ENCODE measurements at regions not wholly inside any gene's neighbourhood (a gene's known extent, or its start where the extent isn't known, plus 50 kb on each side); places are given as distances from the start of the nearest gene placed in this dataset.

DNA sequence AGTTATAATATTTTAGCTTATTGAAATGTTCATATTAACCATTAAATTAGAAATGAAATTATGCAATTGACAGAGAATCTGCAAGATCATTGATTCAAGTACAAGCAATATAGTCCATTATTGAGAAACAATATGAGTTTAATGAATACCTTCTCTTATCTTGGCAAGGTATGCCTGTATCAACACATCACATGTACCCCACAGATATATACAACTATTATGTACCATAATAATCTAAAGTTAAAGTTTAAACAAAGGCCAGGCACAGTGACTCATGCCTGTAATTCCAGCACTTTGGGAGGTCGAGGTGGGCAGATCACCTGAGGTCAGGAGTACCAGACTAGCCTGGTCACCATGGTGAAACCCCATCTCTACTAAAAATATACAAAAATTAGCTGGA lies 514.7 kb downstream of the PCDH7 start:
- Histone ChIP-seq H3K27ac (ENCODE audit: low read length) (no peak overlapping the region), H3K79me2 (ENCODE audit: low read length) (no peaks in the 10 kb centered on the region), H3K4me3 (ENCODE audit: low read length) (no peak overlapping the region), H3K9me2 (replicated peaks; ENCODE audit: low read length) (no peaks in the 10 kb centered on the region), H3K27me3 (ENCODE audit: low read length) (no peaks in the 10 kb centered on the region), H3K36me3 (ENCODE audit: low read depth, low read length) (no peaks in the 10 kb centered on the region), H3K9me3 (ENCODE audit: low read length) (no peaks in the 10 kb centered on the region), H3K9ac (ENCODE audit: low read length) (no peak overlapping the region), H2AFZ (ENCODE audit: low read length) (no peak overlapping the region), H3K4me1 (ENCODE audit: insufficient read depth, low read length) (no peaks in the 10 kb centered on the region), H3K4me2 (ENCODE audit: low read length) (no peak overlapping the region), H3F3A (ENCODE audit: low read length, unreplicated experiment) (no peaks in the 10 kb centered on the region), H4K20me1 (ENCODE audit: low read length) (no peaks in the 10 kb centered on the region)
- ChIA-PET POLR2A (ENCODE audit: unreplicated experiment) (no interaction called here), CTCF (no interaction called here)
- ATAC-seq (no peak), DNase-seq (no peak)
- intact Hi-C loops (cut with micrococcal nuclease) = no loop called here
- BruUV-seq (replicated peaks) = no TSS peak
- no peak for TF ChIP-seq EZH2 (IDR thresholded peaks at IDR 0.05; ENCODE audit: low read length, unreplicated experiment)
- TF ChIP-seq EZH2phosphoT487 (IDR thresholded peaks at IDR 0.05; ENCODE audit: borderline replicate concordance, low read length) = no peak
- TF ChIP-seq, protein P1, sequence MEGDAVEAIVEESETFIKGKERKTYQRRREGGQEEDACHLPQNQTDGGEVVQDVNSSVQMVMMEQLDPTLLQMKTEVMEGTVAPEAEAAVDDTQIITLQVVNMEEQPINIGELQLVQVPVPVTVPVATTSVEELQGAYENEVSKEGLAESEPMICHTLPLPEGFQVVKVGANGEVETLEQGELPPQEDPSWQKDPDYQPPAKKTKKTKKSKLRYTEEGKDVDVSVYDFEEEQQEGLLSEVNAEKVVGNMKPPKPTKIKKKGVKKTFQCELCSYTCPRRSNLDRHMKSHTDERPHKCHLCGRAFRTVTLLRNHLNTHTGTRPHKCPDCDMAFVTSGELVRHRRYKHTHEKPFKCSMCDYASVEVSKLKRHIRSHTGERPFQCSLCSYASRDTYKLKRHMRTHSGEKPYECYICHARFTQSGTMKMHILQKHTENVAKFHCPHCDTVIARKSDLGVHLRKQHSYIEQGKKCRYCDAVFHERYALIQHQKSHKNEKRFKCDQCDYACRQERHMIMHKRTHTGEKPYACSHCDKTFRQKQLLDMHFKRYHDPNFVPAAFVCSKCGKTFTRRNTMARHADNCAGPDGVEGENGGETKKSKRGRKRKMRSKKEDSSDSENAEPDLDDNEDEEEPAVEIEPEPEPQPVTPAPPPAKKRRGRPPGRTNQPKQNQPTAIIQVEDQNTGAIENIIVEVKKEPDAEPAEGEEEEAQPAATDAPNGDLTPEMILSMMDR (conservative IDR thresholded peaks at IDR 0.05; ENCODE audit: low read depth, low read length) = no peak

DNA sequence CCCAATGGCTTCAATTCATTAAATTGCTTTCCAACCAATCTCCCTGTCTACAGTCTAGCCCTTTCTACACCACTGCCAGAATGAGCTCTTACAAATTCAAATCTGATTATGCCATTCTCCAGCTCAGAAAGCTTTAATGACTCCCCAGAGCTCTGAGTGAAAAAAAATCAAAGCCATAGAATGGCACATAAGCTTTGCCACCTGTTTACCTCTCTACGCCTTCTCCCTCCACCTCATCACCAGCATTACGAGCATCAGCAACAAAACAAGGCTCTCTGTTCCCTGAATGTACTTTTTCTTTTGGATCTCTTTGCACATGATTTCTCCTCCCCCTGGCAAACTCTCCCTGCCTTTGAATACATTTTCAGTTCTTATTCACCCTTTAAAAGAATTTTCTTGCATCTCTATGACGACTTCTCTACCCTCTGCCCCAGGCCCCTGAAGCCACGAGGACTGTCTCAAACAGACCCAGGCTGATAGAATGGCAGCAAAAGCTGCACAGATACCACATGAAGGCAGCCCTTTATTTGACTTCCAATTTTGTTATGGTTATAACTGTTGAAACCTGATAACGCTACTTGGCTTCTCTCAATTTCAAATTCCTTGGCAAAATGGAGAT lies 516.0 kb downstream of the PCDH7 start:
- H2AFZ ChIP-seq (ENCODE audit: low read length) = no peak overlapping the region
- no TSS peak for BruUV-seq (replicated peaks)
- TF ChIP-seq, protein P1 (conservative IDR thresholded peaks at IDR 0.05; ENCODE audit: low read depth, low read length) = no peak
- TF ChIP-seq EZH2phosphoT487 (IDR thresholded peaks at IDR 0.05; ENCODE audit: borderline replicate concordance, low read length) (no peak), EZH2 (IDR thresholded peaks at IDR 0.05; ENCODE audit: low read length, unreplicated experiment) (no peak)
- ChIA-PET CTCF (no interaction called here), POLR2A (ENCODE audit: unreplicated experiment) (no interaction called here)
- H3F3A ChIP-seq (ENCODE audit: low read length, unreplicated experiment) = no peaks in the 10 kb centered on the region
- H3K9me3 ChIP-seq (ENCODE audit: low read length) = no peaks in the 10 kb centered on the region
- H3K4me1 ChIP-seq (ENCODE audit: insufficient read depth, low read length) = no peaks in the 10 kb centered on the region
- no peaks in the 10 kb centered on the region for H4K20me1 ChIP-seq (ENCODE audit: low read length)
- intact Hi-C loops (cut with micrococcal nuclease) = no loop called here
- H3K9ac ChIP-seq (ENCODE audit: low read length) = no peak overlapping the region
- H3K79me2 ChIP-seq (ENCODE audit: low read length) = no peaks in the 10 kb centered on the region
- H3K36me3 ChIP-seq (ENCODE audit: low read depth, low read length) = no peaks in the 10 kb centered on the region
- DNase-seq (no peak), ATAC-seq (no peak)
- no peaks in the 10 kb centered on the region for H3K9me2 ChIP-seq (replicated peaks; ENCODE audit: low read length)
- no peaks in the 10 kb centered on the region for H3K27me3 ChIP-seq (ENCODE audit: low read length)
- H3K4me2 ChIP-seq (ENCODE audit: low read length) = no peak overlapping the region
- no peak overlapping the region for H3K27ac ChIP-seq (ENCODE audit: low read length)
- no peak overlapping the region for H3K4me3 ChIP-seq (ENCODE audit: low read length)

DNA sequence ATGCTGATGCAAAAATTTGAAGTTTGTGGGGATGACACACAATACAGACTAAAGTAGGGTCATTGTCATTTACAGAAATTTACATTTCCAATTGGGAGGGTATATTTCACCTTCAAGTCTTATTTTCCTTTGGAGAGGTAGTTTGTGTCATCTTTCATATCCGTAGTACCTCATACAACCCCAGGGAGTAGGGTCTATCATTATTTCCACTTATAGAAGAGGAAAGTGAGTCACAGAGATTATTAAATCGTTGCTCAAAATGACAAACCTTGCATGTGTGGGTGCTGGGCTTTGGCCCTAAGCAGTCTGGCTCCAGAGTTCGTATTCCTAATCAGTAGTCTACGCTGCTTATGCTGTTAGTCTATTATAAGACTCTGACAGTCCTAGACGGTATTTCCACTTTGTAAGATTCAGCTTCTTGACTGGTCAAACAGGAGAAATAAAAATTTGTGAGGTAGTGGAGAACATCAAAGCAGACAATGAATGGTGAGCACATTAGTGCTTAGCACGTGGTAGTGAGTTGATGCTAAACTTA lies 516.5 kb downstream of the PCDH7 start:
- Histone ChIP-seq H3K9me2 (replicated peaks; ENCODE audit: low read length) (no peaks in the 10 kb centered on the region), H3K4me1 (ENCODE audit: insufficient read depth, low read length) (no peaks in the 10 kb centered on the region), H3K27me3 (ENCODE audit: low read length) (no peaks in the 10 kb centered on the region), H3K27ac (ENCODE audit: low read length) (no peak overlapping the region), H3K9me3 (ENCODE audit: low read length) (no peaks in the 10 kb centered on the region), H3K9ac (ENCODE audit: low read length) (no peak overlapping the region), H3K4me2 (ENCODE audit: low read length) (no peak overlapping the region), H3K4me3 (ENCODE audit: low read length) (no peak overlapping the region), H4K20me1 (ENCODE audit: low read length) (no peaks in the 10 kb centered on the region), H2AFZ (ENCODE audit: low read length) (no peak overlapping the region), H3K79me2 (ENCODE audit: low read length) (no peaks in the 10 kb centered on the region), H3K36me3 (ENCODE audit: low read depth, low read length) (no peaks in the 10 kb centered on the region), H3F3A (ENCODE audit: low read length, unreplicated experiment) (no peaks in the 10 kb centered on the region)
- CTCF ChIA-PET = no interaction called here
- no peak for DNase-seq
- TF ChIP-seq EZH2 (IDR thresholded peaks at IDR 0.05; ENCODE audit: low read length, unreplicated experiment) = no peak
- TF ChIP-seq, protein P1 (conservative IDR thresholded peaks at IDR 0.05; ENCODE audit: low read depth, low read length) = no peak
- TF ChIP-seq EZH2phosphoT487 (IDR thresholded peaks at IDR 0.05; ENCODE audit: borderline replicate concordance, low read length) = no peak
- intact Hi-C loops (cut with micrococcal nuclease) = no loop called here
- POLR2A ChIA-PET (ENCODE audit: unreplicated experiment) = no interaction called here
- BruUV-seq (replicated peaks) = no TSS peak
- ATAC-seq = no peak
